ENCODE measurements at regions not wholly inside any gene's neighbourhood (a gene's known extent, or its start where the extent isn't known, plus 50 kb on each side); places are given as distances from the start of the nearest gene placed in this dataset.

- no peak overlapping the region for H3K27ac ChIP-seq
- H3K4me2 ChIP-seq: no peak overlapping the region
- H2AFZ ChIP-seq: no peak overlapping the region
- H4K20me1 ChIP-seq (ENCODE audit: insufficient read depth): no peaks in the 10 kb centered on the region
- peaks cover 92% of the 10 kb centered on the region for H3K27me3 ChIP-seq (ENCODE audit: insufficient read depth, low read depth)
- H3K79me2 ChIP-seq (ENCODE audit: low read depth): no peaks in the 10 kb centered on the region
- TF ChIP-seq CTCF (conservative IDR thresholded peaks at IDR 0.05): no peak
- no peak for TF ChIP-seq EZH2 (IDR thresholded peaks at IDR 0.05; ENCODE audit: low read depth)
- POLR2A ChIA-PET (ENCODE audit: unreplicated experiment): no interaction called here
- no peak for DNase-seq
- H3K9me2 ChIP-seq (ENCODE audit: insufficient read depth): no peaks in the 10 kb centered on the region
- intact Hi-C loops (cut with micrococcal nuclease; ENCODE audit: unreplicated experiment): no loop called here
- H3K4me3 ChIP-seq: no peak overlapping the region
- no peaks in the 10 kb centered on the region for H3K4me1 ChIP-seq (replicated peaks; ENCODE audit: insufficient read depth)
- H3F3A ChIP-seq (ENCODE audit: insufficient read depth, low read depth): no peaks in the 10 kb centered on the region
- H3K36me3 ChIP-seq (ENCODE audit: low read depth): no peaks in the 10 kb centered on the region
- no TSS peak for BruUV-seq (replicated peaks)
- H3K9me3 ChIP-seq (ENCODE audit: insufficient read depth, low read depth): no peaks in the 10 kb centered on the region
- CTCF ChIA-PET: interaction anchor here (0.5 kb wide), 2 partner anchors 11 to 50 kb away, joined by 3 to 5 read pairs; no protein-coding TSS in a partner anchor
These were observed 361.7 kb upstream of the TNRC6C start for GRCh38 chr17:77596491-77597417.

DNA sequence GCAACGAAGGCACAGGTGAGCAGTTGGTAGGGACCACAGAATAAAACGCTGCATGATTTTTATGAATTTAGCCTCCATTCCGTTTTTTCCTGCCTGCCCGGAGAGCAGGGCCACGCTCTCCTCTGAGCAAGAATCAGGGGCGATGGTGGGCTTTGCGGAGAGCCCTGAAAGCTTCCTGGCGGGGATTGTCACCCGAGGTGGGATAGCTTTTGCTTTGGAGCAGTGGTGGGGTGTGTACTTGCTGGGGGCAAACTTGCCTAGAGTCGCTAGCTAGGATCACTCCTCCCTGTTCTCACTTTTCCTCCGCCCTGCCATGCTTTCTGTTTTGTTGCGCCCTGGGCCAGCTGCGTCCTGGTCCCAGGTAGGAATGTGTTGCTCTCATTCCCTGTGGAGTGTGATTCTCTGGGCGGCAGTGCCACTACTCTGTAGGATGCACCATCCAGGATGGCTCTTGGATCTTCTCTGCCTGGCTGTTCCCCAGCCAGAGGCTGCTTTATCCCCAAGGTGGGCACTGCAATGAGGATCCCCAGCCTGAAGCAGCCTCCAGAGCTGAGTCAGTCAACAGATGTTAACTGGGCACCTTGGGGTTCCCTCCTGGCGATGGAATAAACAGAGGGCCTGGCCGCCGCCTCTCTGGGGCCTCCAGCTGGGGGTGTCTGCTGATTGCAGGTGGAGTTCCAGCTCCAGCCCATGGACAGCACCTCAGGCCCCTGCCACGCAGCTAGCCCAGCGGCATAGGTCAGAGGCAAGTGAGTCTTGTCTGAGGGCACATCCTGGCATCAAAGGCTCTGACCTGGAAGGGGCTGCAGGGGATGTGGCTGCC is 360.9 kb upstream of the TNRC6C start:
- Histone ChIP-seq H3K9me2 (ENCODE audit: insufficient read depth) (no peaks in the 10 kb centered on the region), H3K79me2 (ENCODE audit: low read depth) (no peaks in the 10 kb centered on the region), H3K4me1 (replicated peaks; ENCODE audit: insufficient read depth) (no peaks in the 10 kb centered on the region), H3K4me2 (no peak overlapping the region), H2AFZ (no peak overlapping the region), H3K4me3 (no peak overlapping the region), H3F3A (ENCODE audit: insufficient read depth, low read depth) (no peaks in the 10 kb centered on the region), H3K27ac (no peak overlapping the region), H4K20me1 (ENCODE audit: insufficient read depth) (no peaks in the 10 kb centered on the region), H3K36me3 (ENCODE audit: low read depth) (no peaks in the 10 kb centered on the region), H3K27me3 (ENCODE audit: insufficient read depth, low read depth) (peaks cover 93% of the 10 kb centered on the region), H3K9me3 (ENCODE audit: insufficient read depth, low read depth) (no peaks in the 10 kb centered on the region)
- DNase-seq: no peak
- TF ChIP-seq CTCF (conservative IDR thresholded peaks at IDR 0.05) (no peak), EZH2 (IDR thresholded peaks at IDR 0.05; ENCODE audit: low read depth) (no peak)
- intact Hi-C loops (cut with micrococcal nuclease; ENCODE audit: unreplicated experiment): no loop called here
- CTCF ChIA-PET: no interaction called here
- POLR2A ChIA-PET (ENCODE audit: unreplicated experiment): no interaction called here
- BruUV-seq (replicated peaks): no TSS peak

DNA sequence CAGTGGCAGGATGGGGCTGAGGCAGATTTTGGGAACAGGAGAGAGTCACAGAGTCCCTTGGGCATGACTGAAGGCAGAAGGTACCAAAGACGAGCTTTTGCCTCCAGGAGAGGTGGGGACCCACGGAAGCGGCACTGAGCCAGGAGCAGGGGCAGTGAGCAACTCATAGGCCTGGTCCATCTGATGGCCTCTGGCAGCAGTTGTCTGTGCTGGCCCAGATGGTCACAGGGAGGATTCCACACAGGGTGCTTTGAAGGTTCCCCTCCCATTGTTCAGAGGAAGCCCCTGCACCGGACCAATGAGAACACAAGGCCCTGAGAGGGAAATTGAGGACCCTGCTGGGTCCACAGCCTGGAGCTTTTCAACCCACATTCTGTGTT is 360.3 kb upstream of the TNRC6C start:
- ChIA-PET CTCF (no interaction called here), POLR2A (ENCODE audit: unreplicated experiment) (no interaction called here)
- Histone ChIP-seq H3K79me2 (ENCODE audit: low read depth) (no peaks in the 10 kb centered on the region), H2AFZ (no peak overlapping the region), H3K9me3 (ENCODE audit: insufficient read depth, low read depth) (no peaks in the 10 kb centered on the region), H3K9me2 (ENCODE audit: insufficient read depth) (no peaks in the 10 kb centered on the region), H3K36me3 (ENCODE audit: low read depth) (no peaks in the 10 kb centered on the region), H3K27me3 (ENCODE audit: insufficient read depth, low read depth) (peaks cover 94% of the 10 kb centered on the region), H3K27ac (no peak overlapping the region), H4K20me1 (ENCODE audit: insufficient read depth) (no peaks in the 10 kb centered on the region), H3F3A (ENCODE audit: insufficient read depth, low read depth) (no peaks in the 10 kb centered on the region), H3K4me2 (no peak overlapping the region), H3K4me1 (replicated peaks; ENCODE audit: insufficient read depth) (no peaks in the 10 kb centered on the region), H3K4me3 (no peak overlapping the region)
- no TSS peak for BruUV-seq (replicated peaks)
- no peak for DNase-seq
- TF ChIP-seq EZH2 (IDR thresholded peaks at IDR 0.05; ENCODE audit: low read depth) (no peak), CTCF (conservative IDR thresholded peaks at IDR 0.05) (no peak)
- intact Hi-C loops (cut with micrococcal nuclease; ENCODE audit: unreplicated experiment): no loop called here
